Upper lobe of left lung (tissue), 4 donors: ENCODE measurements at regions not wholly inside any gene's neighbourhood (a gene's known extent, or its start where the extent isn't known, plus 50 kb on each side); places are given as distances from the start of the nearest gene placed in this dataset.

Experiments
- POLR2AphosphoS5 ChIP-seq, 2 donors: sonication (generic); formaldehyde crosslinking; IDR thresholded peaks; one replicate each; pipeline ENCODE4 v1.5.1; 2017; ENCODE audit warnings: antibody characterized with exemption in 2 of 2
- TF ChIP-seq, protein P1 (sequence below), 6 experiments: fragments of 450-650 bp in 4 of 6; fragments of 200-600 bp in 2 of 6; sonication (generic) in 2 of 6; IDR thresholded peaks; one replicate each; pipeline ENCODE4 v1.5.1; 2016 to 2019; ENCODE audit warnings: antibody characterized with exemption in 6 of 6

DNA sequence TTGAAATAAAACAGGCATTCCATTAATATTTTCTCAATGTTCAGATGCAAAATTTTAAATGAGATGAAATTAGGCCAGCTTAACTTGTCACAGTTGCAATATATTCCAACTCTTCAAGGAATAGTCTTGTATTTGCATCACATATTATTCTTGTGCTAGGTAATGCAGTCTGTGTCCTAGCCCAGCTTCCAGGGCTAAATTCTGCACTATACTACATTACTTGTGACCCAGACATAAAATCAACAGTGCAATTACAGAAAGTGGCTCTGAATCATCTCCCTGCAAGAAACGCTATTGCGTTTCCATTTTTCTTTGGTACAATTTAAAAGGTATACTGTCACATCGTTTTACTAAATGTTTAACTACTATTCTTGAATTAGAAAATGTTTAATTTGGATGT, 399.2 kb downstream of the TENT5A start:
- TF ChIP-seq, protein P1, sequence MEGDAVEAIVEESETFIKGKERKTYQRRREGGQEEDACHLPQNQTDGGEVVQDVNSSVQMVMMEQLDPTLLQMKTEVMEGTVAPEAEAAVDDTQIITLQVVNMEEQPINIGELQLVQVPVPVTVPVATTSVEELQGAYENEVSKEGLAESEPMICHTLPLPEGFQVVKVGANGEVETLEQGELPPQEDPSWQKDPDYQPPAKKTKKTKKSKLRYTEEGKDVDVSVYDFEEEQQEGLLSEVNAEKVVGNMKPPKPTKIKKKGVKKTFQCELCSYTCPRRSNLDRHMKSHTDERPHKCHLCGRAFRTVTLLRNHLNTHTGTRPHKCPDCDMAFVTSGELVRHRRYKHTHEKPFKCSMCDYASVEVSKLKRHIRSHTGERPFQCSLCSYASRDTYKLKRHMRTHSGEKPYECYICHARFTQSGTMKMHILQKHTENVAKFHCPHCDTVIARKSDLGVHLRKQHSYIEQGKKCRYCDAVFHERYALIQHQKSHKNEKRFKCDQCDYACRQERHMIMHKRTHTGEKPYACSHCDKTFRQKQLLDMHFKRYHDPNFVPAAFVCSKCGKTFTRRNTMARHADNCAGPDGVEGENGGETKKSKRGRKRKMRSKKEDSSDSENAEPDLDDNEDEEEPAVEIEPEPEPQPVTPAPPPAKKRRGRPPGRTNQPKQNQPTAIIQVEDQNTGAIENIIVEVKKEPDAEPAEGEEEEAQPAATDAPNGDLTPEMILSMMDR (IDR thresholded peaks at IDR 0.05): no peak
- no peak for TF ChIP-seq POLR2AphosphoS5 (IDR thresholded peaks at IDR 0.05)
